HG03175 (cell line): ENCODE measurements at regions not wholly inside any gene's neighbourhood (a gene's known extent, or its start where the extent isn't known, plus 50 kb on each side); places are given as distances from the start of the nearest gene placed in this dataset.

Experiments used
- ATAC-seq: cut with Tn5 transposase; IDR thresholded peaks from one replicate; pipeline ENCODE4 v1.9.1; 2021; ENCODE audit warnings: mild to moderate bottlenecking, moderate library complexity; ENCODE audit not compliant: unreplicated experiment

- ATAC-seq = no peak
Observed at GRCh38 chr1:104791030-104791429, 1041.3 kb downstream of the AMY1C start.

- no peak for ATAC-seq
Observed at GRCh38 chr1:104794035-104794434, 1044.3 kb downstream of the AMY1C start.

- no peak for ATAC-seq
Observed at GRCh38 chr1:104795931-104796330, 1046.2 kb downstream of the AMY1C start.

DNA sequence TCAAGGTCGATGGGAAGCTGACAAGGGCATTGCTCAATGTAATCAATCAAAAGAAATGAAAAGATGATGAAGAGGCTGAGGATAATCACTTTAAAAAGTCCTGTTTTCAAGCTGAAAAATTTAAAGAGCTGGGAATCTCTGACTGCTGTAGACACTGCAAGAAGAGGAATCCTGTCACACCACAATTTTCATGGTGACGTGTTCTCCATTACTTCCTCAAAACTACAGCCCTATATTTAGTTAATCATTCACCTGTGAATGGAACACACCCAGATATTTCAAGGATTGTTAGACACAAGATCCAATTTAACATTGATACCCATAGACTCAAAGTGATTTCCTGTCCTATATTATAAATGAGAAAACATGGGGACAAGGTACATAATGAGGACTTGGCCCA is 1048.3 kb downstream of the AMY1C start:
- ATAC-seq = no peak

- no peak for ATAC-seq
Observed at GRCh38 chr1:104801344-104801743, 1051.6 kb downstream of the AMY1C start.

GRCh38 chr1:104804147-104804546 is 1054.4 kb downstream of the AMY1C start:
- no peak for ATAC-seq

DNA sequence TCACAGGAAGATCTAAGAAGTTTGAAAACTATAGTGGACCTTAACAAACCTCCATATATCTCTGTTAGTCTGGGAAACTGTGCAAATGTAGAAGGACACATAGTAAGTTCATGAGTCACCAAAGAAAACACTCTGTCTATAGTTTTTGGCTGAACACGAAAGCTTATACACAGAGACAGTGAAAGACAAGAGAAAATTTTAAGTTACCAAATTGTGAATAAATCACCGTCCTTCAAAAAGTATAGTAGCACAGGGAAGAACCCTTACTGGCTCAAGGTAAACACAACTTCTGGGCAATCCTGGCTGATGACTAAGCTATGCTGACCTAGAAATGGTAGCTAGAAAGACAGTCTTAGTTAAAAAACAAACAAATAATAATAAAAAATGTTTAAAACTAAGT is 1057.9 kb downstream of the AMY1C start:
- no peak for ATAC-seq

DNA sequence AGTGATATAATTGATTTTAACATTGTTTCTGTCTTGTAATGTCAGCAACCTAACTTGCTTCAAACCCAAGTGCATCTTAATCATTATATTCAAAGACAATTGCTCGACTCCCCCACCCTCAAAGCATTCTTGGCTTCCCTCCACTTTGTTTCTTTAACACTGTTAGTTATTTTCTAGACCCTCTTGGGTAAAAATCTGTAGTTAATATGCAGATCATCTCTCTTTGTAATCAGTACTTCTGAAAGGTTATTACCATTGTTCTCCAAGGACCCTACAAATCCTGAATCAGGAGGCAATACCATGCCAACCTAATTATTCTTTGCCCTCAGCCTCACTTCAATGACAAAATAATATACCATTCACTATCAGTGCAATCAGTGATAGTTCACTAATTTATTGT is 1075.7 kb downstream of the AMY1C start:
- ATAC-seq = no peak

GRCh38 chr1:104830534-104830933 is 1080.8 kb downstream of the AMY1C start:
- ATAC-seq = no peak

- no peak for ATAC-seq
Observed at GRCh38 chr1:104852151-104852550, 1102.5 kb downstream of the AMY1C start.

DNA sequence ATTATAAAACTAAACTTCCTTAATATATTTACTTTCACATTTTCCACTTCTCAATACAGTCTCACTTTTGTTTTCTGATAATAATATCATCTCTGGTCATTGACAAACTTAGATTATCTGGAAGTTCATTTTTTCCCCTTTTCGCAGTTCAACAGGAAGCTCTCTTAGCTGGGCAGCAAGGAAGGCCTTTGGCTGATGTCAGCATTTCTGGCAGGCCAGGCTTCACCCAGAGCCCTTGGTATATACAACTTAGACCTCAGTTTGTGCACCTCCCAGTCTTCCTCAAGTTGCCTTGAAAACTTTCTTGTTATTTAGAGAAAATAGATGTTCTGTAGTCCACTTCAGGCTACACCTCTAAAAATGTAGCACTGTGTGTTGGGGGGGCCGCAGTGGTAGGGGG is 1103.6 kb downstream of the AMY1C start:
- no peak for ATAC-seq

DNA sequence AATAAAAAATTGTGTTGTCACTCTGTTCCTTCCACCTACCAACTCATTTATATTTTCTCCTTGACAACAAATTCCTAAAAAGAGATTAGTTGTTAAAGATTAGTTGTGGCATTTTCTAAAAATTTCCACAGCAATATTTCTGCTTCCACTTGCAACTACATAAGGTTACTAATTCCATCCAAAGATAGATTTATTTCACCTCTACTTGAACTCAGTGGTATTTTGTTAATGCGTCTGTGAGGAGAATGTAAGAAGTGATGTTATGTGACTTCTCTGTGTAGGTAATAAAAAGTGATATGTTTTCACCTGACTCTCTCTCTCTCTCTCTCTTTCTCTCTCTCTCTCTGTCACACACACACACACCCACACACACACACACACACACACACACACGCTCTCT is 1104.8 kb downstream of the AMY1C start:
- ATAC-seq = no peak

DNA sequence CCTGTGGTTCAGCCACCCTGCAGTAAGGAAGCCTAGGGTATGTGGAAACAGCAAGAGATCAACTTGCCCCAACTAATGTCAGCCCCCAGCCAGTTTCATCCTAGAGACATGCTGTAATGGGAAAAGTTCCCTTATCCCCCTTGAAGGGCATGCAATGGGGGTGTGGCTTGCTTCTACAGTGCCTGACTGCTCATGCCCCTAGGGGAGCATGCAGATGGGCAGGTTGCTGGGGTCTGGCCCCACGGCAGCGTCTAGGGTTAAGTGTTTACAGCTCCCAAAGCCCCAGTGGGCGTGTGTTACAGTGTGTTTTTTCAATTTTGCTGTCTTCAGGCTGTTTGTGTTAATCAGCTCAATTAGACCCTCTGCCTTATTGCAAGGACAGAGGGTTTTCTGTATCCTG is 1105.9 kb downstream of the AMY1C start:
- no peak for ATAC-seq

- no peak for ATAC-seq
Observed at GRCh38 chr1:104856091-104856490, 1106.4 kb downstream of the AMY1C start.

GRCh38 chr1:104856518-104856917 is 1106.8 kb downstream of the AMY1C start:
- ATAC-seq = no peak

GRCh38 chr1:104868794-104869193 is 1119.1 kb downstream of the AMY1C start:
- no peak for ATAC-seq

DNA sequence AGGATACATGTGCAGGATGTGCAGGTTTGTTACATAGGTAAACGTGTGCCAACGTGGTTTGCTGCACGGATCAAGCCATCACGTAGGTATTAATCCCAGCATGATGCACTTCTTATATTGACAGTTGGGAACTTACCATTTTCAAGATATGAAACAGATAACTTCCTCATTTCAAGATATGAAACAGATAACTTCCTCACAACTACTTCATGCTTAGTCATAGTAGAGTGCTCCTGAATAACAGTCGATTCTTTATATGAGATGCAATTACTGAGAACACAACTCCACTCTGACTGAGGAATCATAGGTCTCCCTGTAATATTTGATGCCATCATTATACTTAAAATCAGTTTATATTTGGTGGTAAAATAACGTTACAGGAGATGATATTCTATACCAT is 1124.3 kb downstream of the AMY1C start:
- ATAC-seq = peak; percentile 94

DNA sequence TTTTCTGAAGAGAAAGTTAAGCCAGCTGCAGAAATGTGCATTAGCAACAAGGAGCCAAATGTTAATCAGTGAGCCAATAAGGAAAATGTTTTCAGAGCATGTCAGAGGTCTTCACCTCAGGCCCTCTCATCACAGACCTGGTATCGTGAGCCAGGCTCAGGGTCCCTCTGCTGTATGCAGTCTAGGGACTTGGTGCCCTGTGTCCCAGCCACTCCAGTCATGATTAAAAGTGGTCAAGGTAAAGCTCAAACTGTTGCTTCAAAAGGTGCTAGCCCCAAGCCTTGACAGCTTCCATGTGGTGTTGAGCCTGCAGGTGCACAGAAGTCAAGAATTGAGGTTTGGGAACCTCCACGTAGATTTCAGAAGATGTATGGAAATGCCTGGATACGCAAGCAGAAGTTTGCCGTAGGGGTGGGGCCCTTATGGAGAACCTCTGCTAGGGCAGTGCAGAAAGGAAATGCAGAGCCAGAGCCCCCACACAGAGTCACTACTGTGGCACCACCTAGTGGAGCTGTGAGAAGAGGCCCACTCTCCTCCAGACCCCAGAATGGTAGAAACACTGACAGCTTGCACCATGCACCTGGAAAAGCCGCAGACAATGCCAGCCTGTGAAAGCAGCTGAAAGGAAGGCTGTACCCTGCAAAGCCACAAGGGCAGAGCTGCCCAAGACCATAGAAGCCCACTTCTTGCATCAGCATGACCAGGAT is 1128.7 kb downstream of the AMY1C start:
- no peak for ATAC-seq

- no peak for ATAC-seq
Observed at GRCh38 chr1:104884939-104885338, 1135.2 kb downstream of the AMY1C start.

GRCh38 chr1:104905322-104905721 is 1155.6 kb downstream of the AMY1C start:
- ATAC-seq = peak; percentile 57

DNA sequence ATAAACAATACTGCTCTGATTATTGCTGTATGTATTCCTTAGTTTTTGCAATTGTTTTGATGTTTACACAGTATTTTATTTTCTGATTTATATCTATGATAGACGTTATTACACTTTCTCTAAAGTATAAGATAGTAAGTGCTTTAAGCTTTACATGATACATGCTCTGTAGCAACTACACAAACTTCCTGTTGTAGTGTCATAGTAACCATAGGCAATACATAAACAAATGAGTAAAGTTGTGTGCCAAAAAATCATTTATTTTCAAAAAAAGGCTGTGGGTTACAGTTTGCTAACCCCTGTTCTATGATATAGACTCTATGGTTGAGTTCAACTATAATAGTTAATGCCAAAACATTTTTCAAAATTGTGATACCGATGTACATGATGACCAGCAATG is 1156.4 kb downstream of the AMY1C start:
- peak; percentile 51 for ATAC-seq

DNA sequence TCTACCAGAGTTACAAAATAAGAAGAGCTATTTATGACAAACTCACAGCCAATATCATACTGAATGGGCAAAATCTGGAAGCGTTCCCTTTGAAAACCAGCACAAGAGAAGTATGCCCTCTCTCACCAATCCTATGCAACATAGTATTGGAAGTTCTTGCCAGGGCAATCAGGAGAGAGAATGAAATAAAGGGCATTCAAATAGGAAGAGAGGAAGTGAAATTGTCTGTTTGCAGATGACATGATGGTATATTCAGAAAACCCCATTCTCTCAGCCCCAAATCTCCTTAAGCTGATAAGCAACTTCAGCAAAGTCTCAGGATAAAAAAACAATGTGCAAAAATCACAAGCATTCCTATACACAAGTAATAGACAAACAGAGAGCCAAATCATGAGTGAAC is 1169.5 kb downstream of the AMY1C start:
- ATAC-seq = no peak

- no peak for ATAC-seq
Observed at GRCh38 chr1:104921525-104921924, 1171.8 kb downstream of the AMY1C start.
